ENCODE measurements at regions not wholly inside any gene's neighbourhood (a gene's known extent, or its start where the extent isn't known, plus 50 kb on each side); places are given as distances from the start of the nearest gene placed in this dataset.

GRCh38 chr13:37944869-37945442 lies 75.4 kb upstream of the TRPC4 start:
- Mint-ChIP-seq H3K9me3 (peaks cover 3% of the 10 kb centered on the region), H3K4me1 (ENCODE audit: low read depth) (no peaks in the 10 kb centered on the region), H3K27ac (no peak overlapping the region), H3K27me3 (no peaks in the 10 kb centered on the region), H3K36me3 (ENCODE audit: low read depth) (no peaks in the 10 kb centered on the region), H3K4me3 (no peak overlapping the region)
- no peaks in the 10 kb centered on the region for H3K36me3 ChIP-seq (ENCODE audit: insufficient read depth, low read length)
- H3K27ac ChIP-seq (ENCODE audit: low read depth in 1 of 2, low read length in 2 of 2), result no peak overlapping the region
- no peak for ATAC-seq (ENCODE audit: poor library complexity)
- no peak overlapping the region for H3K4me3 ChIP-seq (ENCODE audit: low read length)
- no peak for DNase-seq
- POLR2A ChIA-PET, result no interaction called here
- intact Hi-C loops (cut with DNase I, micrococcal nuclease), result no loop called here
- CTCF ChIA-PET, result no interaction called here
- no peaks in the 10 kb centered on the region for H3K9me3 ChIP-seq (ENCODE audit: control insufficient read depth in 1 of 2, insufficient read depth in 1 of 2, low read length in 2 of 2)
- no peaks in the 10 kb centered on the region for H3K27me3 ChIP-seq (ENCODE audit: control insufficient read depth in 1 of 2, insufficient read depth in 2 of 2, low read length in 2 of 2)
- no peaks in the 10 kb centered on the region for H3K4me1 ChIP-seq (ENCODE audit: insufficient read depth, low read length)
- TF ChIP-seq, protein P1, sequence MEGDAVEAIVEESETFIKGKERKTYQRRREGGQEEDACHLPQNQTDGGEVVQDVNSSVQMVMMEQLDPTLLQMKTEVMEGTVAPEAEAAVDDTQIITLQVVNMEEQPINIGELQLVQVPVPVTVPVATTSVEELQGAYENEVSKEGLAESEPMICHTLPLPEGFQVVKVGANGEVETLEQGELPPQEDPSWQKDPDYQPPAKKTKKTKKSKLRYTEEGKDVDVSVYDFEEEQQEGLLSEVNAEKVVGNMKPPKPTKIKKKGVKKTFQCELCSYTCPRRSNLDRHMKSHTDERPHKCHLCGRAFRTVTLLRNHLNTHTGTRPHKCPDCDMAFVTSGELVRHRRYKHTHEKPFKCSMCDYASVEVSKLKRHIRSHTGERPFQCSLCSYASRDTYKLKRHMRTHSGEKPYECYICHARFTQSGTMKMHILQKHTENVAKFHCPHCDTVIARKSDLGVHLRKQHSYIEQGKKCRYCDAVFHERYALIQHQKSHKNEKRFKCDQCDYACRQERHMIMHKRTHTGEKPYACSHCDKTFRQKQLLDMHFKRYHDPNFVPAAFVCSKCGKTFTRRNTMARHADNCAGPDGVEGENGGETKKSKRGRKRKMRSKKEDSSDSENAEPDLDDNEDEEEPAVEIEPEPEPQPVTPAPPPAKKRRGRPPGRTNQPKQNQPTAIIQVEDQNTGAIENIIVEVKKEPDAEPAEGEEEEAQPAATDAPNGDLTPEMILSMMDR (IDR thresholded peaks at IDR 0.05), result no peak

DNA sequence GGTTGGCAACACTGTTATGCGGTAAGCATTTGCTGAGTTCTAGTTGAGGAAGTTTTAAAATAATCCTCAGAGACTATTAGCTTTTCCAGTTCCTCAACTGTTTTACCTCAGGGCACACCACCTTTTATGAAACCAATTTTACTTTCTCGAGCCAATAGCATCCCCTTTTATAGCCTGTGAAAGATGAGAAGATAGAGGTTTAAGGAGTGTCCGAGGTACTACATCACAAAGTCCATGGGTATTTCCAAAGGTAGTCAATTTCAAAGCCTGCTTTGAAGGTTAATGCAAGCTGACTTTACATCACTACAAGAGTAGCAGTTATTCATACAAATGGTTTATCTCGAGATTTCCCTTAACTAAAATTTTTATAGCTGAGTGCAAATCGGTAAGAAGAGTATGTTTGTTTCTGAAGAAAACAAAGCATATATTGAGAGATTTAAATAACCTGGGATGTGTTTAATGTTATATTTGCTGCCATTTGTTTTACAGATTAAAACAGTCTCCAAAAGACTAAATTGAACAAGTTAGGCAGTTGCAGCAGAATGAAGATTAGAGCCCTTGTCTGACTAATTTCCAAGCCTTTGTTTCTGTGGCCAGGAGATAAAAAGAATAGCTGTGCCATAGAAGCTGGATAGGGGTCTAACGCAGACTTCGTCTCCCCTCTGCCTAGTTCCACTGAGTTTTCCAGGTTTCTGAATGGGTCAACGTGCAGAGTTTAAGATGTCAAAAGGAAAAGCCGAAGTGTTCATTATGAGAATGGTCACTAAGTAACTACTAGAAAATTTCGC lies 74.7 kb upstream of the TRPC4 start:
- DNase-seq (no peak), ATAC-seq (ENCODE audit: poor library complexity) (no peak)
- TF ChIP-seq, protein P1 (IDR thresholded peaks at IDR 0.05), result no peak
- Mint-ChIP-seq H3K4me1 (ENCODE audit: low read depth) (no peaks in the 10 kb centered on the region), H3K27ac (no peak overlapping the region), H3K9me3 (peaks cover 3% of the 10 kb centered on the region), H3K4me3 (no peak overlapping the region), H3K36me3 (ENCODE audit: low read depth) (no peaks in the 10 kb centered on the region), H3K27me3 (no peaks in the 10 kb centered on the region)
- POLR2A ChIA-PET, result no interaction called here
- no peak overlapping the region for H3K4me3 ChIP-seq (ENCODE audit: low read length)
- H3K36me3 ChIP-seq (ENCODE audit: insufficient read depth, low read length), result no peaks in the 10 kb centered on the region
- H3K4me1 ChIP-seq (ENCODE audit: insufficient read depth, low read length), result no peaks in the 10 kb centered on the region
- CTCF ChIA-PET, result no interaction called here
- intact Hi-C loops (cut with DNase I, micrococcal nuclease), result no loop called here
- H3K27ac ChIP-seq (ENCODE audit: low read depth in 1 of 2, low read length in 2 of 2), result no peak overlapping the region
- H3K27me3 ChIP-seq (ENCODE audit: control insufficient read depth in 1 of 2, insufficient read depth in 2 of 2, low read length in 2 of 2), result no peaks in the 10 kb centered on the region
- no peaks in the 10 kb centered on the region for H3K9me3 ChIP-seq (ENCODE audit: control insufficient read depth in 1 of 2, insufficient read depth in 1 of 2, low read length in 2 of 2)

- intact Hi-C loops (cut with DNase I, micrococcal nuclease), result no loop called here
- TF ChIP-seq, protein P1 (IDR thresholded peaks at IDR 0.05), result no peak
- POLR2A ChIA-PET, result no interaction called here
- CTCF ChIA-PET, result no interaction called here
- H3K4me1 ChIP-seq (ENCODE audit: insufficient read depth, low read length), result no peaks in the 10 kb centered on the region
- no peak overlapping the region for H3K4me3 Mint-ChIP-seq
- no peaks in the 10 kb centered on the region for H3K9me3 ChIP-seq (ENCODE audit: control insufficient read depth in 1 of 2, insufficient read depth in 1 of 2, low read length in 2 of 2)
- H3K36me3 Mint-ChIP-seq (ENCODE audit: low read depth), result no peaks in the 10 kb centered on the region
- no peaks in the 10 kb centered on the region for H3K4me1 Mint-ChIP-seq (ENCODE audit: low read depth)
- DNase-seq, result no peak
- H3K27ac Mint-ChIP-seq, result no peak overlapping the region
- H3K36me3 ChIP-seq (ENCODE audit: insufficient read depth, low read length), result no peaks in the 10 kb centered on the region
- no peak for ATAC-seq (ENCODE audit: poor library complexity)
- no peaks in the 10 kb centered on the region for H3K27me3 Mint-ChIP-seq
- no peak overlapping the region for H3K27ac ChIP-seq (ENCODE audit: low read depth in 1 of 2, low read length in 2 of 2)
- H3K4me3 ChIP-seq (ENCODE audit: low read length), result no peak overlapping the region
- peaks cover 3% of the 10 kb centered on the region for H3K9me3 Mint-ChIP-seq
- no peaks in the 10 kb centered on the region for H3K27me3 ChIP-seq (ENCODE audit: control insufficient read depth in 1 of 2, insufficient read depth in 2 of 2, low read length in 2 of 2)
Observed at GRCh38 chr13:37942929-37943328, 73.4 kb upstream of the TRPC4 start.

Data from CD4-positive, alpha-beta T cell (primary cell).